ENCODE measurements at regions not wholly inside any gene's neighbourhood (a gene's known extent, or its start where the extent isn't known, plus 50 kb on each side); places are given as distances from the start of the nearest gene placed in this dataset.

DNA sequence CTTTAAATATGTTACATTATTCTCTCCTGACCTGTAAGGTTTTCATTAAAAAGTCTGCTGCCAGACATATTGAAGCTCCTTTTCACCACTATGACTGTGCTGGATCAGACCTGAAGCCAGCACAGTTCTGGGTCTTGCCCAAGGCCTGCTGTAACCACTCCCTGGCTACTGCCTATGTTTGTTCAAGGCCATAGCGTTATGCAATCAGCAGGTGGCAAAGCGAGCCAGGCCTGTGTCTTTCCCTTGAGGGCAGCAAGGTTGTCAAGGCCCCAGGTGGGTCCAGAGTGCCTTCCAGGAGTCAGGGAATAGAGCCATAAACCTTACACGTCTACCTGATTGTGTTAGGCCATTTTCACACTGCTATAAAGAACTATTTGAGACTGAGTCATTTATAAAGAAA, 496.8 kb upstream of the PCDH9 start:
- TF ChIP-seq, protein P1, sequence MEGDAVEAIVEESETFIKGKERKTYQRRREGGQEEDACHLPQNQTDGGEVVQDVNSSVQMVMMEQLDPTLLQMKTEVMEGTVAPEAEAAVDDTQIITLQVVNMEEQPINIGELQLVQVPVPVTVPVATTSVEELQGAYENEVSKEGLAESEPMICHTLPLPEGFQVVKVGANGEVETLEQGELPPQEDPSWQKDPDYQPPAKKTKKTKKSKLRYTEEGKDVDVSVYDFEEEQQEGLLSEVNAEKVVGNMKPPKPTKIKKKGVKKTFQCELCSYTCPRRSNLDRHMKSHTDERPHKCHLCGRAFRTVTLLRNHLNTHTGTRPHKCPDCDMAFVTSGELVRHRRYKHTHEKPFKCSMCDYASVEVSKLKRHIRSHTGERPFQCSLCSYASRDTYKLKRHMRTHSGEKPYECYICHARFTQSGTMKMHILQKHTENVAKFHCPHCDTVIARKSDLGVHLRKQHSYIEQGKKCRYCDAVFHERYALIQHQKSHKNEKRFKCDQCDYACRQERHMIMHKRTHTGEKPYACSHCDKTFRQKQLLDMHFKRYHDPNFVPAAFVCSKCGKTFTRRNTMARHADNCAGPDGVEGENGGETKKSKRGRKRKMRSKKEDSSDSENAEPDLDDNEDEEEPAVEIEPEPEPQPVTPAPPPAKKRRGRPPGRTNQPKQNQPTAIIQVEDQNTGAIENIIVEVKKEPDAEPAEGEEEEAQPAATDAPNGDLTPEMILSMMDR (IDR thresholded peaks at IDR 0.05; ENCODE audit: insufficient read depth, low read length, poor library complexity, severe bottlenecking), result no peak
- TF ChIP-seq EZH2phosphoT487 (conservative IDR thresholded peaks at IDR 0.05; ENCODE audit: low read length), result no peak
